ENCODE measurements at regions not wholly inside any gene's neighbourhood (a gene's known extent, or its start where the extent isn't known, plus 50 kb on each side); places are given as distances from the start of the nearest gene placed in this dataset.

GRCh38 chr4:149291463-149291862 lies 524.2 kb downstream of the IQCM start:
- no peaks in the 10 kb centered on the region for H3K36me3 Mint-ChIP-seq (ENCODE audit: unreplicated experiment)
- H3K4me3 Mint-ChIP-seq (ENCODE audit: unreplicated experiment), result no peak overlapping the region
- TF ChIP-seq CTCF (IDR thresholded peaks at IDR 0.05), result no peak
- H3K27ac Mint-ChIP-seq (ENCODE audit: unreplicated experiment), result no peak overlapping the region
- no peaks in the 10 kb centered on the region for H3K27me3 Mint-ChIP-seq (ENCODE audit: unreplicated experiment)
- no peaks in the 10 kb centered on the region for H3K9me3 Mint-ChIP-seq (ENCODE audit: unreplicated experiment)
- no peak for DNase-seq (ENCODE audit: extremely low spot score, unreplicated experiment)
- no peaks in the 10 kb centered on the region for H3K4me1 Mint-ChIP-seq (ENCODE audit: unreplicated experiment)

- no peaks in the 10 kb centered on the region for H3K4me1 Mint-ChIP-seq (ENCODE audit: unreplicated experiment)
- no peaks in the 10 kb centered on the region for H3K9me3 Mint-ChIP-seq (ENCODE audit: unreplicated experiment)
These were observed 534.8 kb downstream of the IQCM start for GRCh38 chr4:149280806-149281205.

GRCh38 chr4:149279776-149280175 lies 535.9 kb downstream of the IQCM start:
- Mint-ChIP-seq H3K27ac (ENCODE audit: unreplicated experiment) (no peak overlapping the region), H3K4me1 (ENCODE audit: unreplicated experiment) (no peaks in the 10 kb centered on the region), H3K36me3 (ENCODE audit: unreplicated experiment) (no peaks in the 10 kb centered on the region)

More at GRCh38 chr4:149280806-149281205, 534.8 kb downstream of the IQCM start:
- no peak for DNase-seq (ENCODE audit: extremely low spot score, unreplicated experiment)
- Mint-ChIP-seq H3K36me3 (ENCODE audit: unreplicated experiment) (no peaks in the 10 kb centered on the region), H3K27me3 (ENCODE audit: unreplicated experiment) (no peaks in the 10 kb centered on the region), H3K27ac (ENCODE audit: unreplicated experiment) (no peak overlapping the region), H3K4me3 (ENCODE audit: unreplicated experiment) (no peak overlapping the region)
- TF ChIP-seq CTCF (IDR thresholded peaks at IDR 0.05), result no peak

GRCh38 chr4:149279331-149279730 lies 536.3 kb downstream of the IQCM start:
- no peak overlapping the region for H3K4me3 Mint-ChIP-seq (ENCODE audit: unreplicated experiment)
- H3K36me3 Mint-ChIP-seq (ENCODE audit: unreplicated experiment), result no peaks in the 10 kb centered on the region
- H3K27me3 Mint-ChIP-seq (ENCODE audit: unreplicated experiment), result no peaks in the 10 kb centered on the region
- TF ChIP-seq CTCF (IDR thresholded peaks at IDR 0.05), result no peak
- H3K9me3 Mint-ChIP-seq (ENCODE audit: unreplicated experiment), result peaks cover 4% of the 10 kb centered on the region
- no peak overlapping the region for H3K27ac Mint-ChIP-seq (ENCODE audit: unreplicated experiment)
- DNase-seq (ENCODE audit: extremely low spot score, unreplicated experiment), result no peak
- no peaks in the 10 kb centered on the region for H3K4me1 Mint-ChIP-seq (ENCODE audit: unreplicated experiment)

More at GRCh38 chr4:149279776-149280175, 535.9 kb downstream of the IQCM start:
- Mint-ChIP-seq H3K9me3 (ENCODE audit: unreplicated experiment) (peaks cover 4% of the 10 kb centered on the region), H3K4me3 (ENCODE audit: unreplicated experiment) (no peak overlapping the region), H3K27me3 (ENCODE audit: unreplicated experiment) (no peaks in the 10 kb centered on the region)
- no peak for DNase-seq (ENCODE audit: extremely low spot score, unreplicated experiment)
- no peak for TF ChIP-seq CTCF (IDR thresholded peaks at IDR 0.05)

- Mint-ChIP-seq H3K4me1 (ENCODE audit: unreplicated experiment) (no peaks in the 10 kb centered on the region), H3K9me3 (ENCODE audit: unreplicated experiment) (peaks cover 7% of the 10 kb centered on the region), H3K27ac (ENCODE audit: unreplicated experiment) (no peak overlapping the region), H3K4me3 (ENCODE audit: unreplicated experiment) (no peak overlapping the region), H3K27me3 (ENCODE audit: unreplicated experiment) (no peaks in the 10 kb centered on the region), H3K36me3 (ENCODE audit: unreplicated experiment) (no peaks in the 10 kb centered on the region)
- DNase-seq (ENCODE audit: extremely low spot score, unreplicated experiment), result no peak
- TF ChIP-seq CTCF (IDR thresholded peaks at IDR 0.05), result no peak
These were observed 537.9 kb downstream of the IQCM start for GRCh38 chr4:149277705-149278104.

Data from osteocyte (in vitro differentiated cells).